IMR-90 (cell line): ENCODE measurements at regions not wholly inside any gene's neighbourhood (a gene's known extent, or its start where the extent isn't known, plus 50 kb on each side); places are given as distances from the start of the nearest gene placed in this dataset.

ENCODE experiments used
- ATAC-seq: fragments of 200-7000 bp; cut with Tn5 transposase; 2 replicates; pipeline ENCODE4 v1.9.1; 2020; ENCODE audit warnings: low read depth, mild to moderate bottlenecking, moderate library complexity
- BruUV-seq: library from RNA; stranded (reverse); fragments of 400-500 nt; replicated peaks from 2 replicates; lab custom pipeline; 2021; lab: Mats Ljungman, UMichigan
- CTCF ChIA-PET: fragments of 300-600 bp; formaldehyde crosslinking; extraction: SDS; loops from one replicate; lab custom pipeline; 2021; ENCODE audit warnings: antibody characterized with exemption; lab: Yijun Ruan, JAX
- POLR2A ChIA-PET: fragments of 300-600 bp; sonication (Branson Sonifier 250); formaldehyde crosslinking; loops from one replicate; lab custom pipeline; 2022; ENCODE audit warnings: antibody characterized with exemption; ENCODE audit not compliant: unreplicated experiment; lab: Charles Lee
- DNase-seq: peaks from one replicate; pipeline ENCODE4 v3.0.0; 2013
- H2AFZ ChIP-seq: replicated peaks from 2 replicates; pipeline ENCODE3; 2013; ENCODE audit warnings: low read length, mild to moderate bottlenecking; ENCODE audit not compliant: poor library complexity
- H2AK5ac ChIP-seq: 2 replicates; pipeline ENCODE4 v1.6.1; 2013; ENCODE audit warnings: low read depth, low read length, inconsistent platforms
- H2AK9ac ChIP-seq: replicated peaks from 2 replicates; pipeline ENCODE3; 2013; ENCODE audit warnings: mild to moderate bottlenecking, low read depth, low read length, moderate library complexity; ENCODE audit not compliant: poor library complexity
- H2BK120ac ChIP-seq: 2 replicates; pipeline ENCODE4 v1.6.1; 2013; ENCODE audit warnings: low read depth, low read length, inconsistent platforms
- H2BK15ac ChIP-seq: 3 replicates; pipeline ENCODE4 v1.6.1; 2013; ENCODE audit warnings: low read depth, low read length, inconsistent platforms
- H2BK20ac ChIP-seq: 2 replicates; pipeline ENCODE4 v1.6.1; 2013; ENCODE audit warnings: low read depth, mild to moderate bottlenecking, inconsistent platforms, low read length, moderate library complexity
- H2BK5ac ChIP-seq: 2 replicates; pipeline ENCODE4 v1.6.1; 2013; ENCODE audit warnings: mild to moderate bottlenecking, low read depth, low read length, inconsistent platforms; ENCODE audit not compliant: poor library complexity, severe bottlenecking
- H3K14ac ChIP-seq: replicated peaks from 2 replicates; pipeline ENCODE4 v1.6.1; 2013; ENCODE audit warnings: low read depth, low read length, inconsistent platforms
- H3K18ac ChIP-seq: 2 replicates; pipeline ENCODE4 v1.6.1; 2013; ENCODE audit warnings: low read depth, low read length, control low read depth
- H3K23ac ChIP-seq: 2 replicates; pipeline ENCODE4 v1.6.1; 2013; ENCODE audit warnings: low read depth, low read length, inconsistent platforms
- H3K27ac ChIP-seq: 2 replicates; pipeline ENCODE4 v1.5.1; 2013; ENCODE audit warnings: mild to moderate bottlenecking, control low read depth, low read length; ENCODE audit not compliant: insufficient read depth
- H3K27me3 ChIP-seq: 2 replicates; pipeline ENCODE4 v1.6.1; 2013; ENCODE audit warnings: low read length; ENCODE audit not compliant: control insufficient read depth, insufficient read depth
- H3K36me3 ChIP-seq: 2 replicates; pipeline ENCODE4 v1.6.1; 2013; ENCODE audit warnings: low read length, mixed read lengths; ENCODE audit not compliant: control insufficient read depth, insufficient read depth
- H3K4ac ChIP-seq: 2 replicates; pipeline ENCODE4 v1.6.1; 2013; ENCODE audit warnings: low read depth, low read length, inconsistent platforms
- H3K4me1 ChIP-seq: 2 replicates; pipeline ENCODE4 v1.6.1; 2013; ENCODE audit warnings: low read length, mixed read lengths; ENCODE audit not compliant: control insufficient read depth, insufficient read depth
- H3K4me2 ChIP-seq: 2 replicates; pipeline ENCODE4 v1.6.1; 2013; ENCODE audit warnings: low read depth, mild to moderate bottlenecking, control low read depth, low read length, moderate library complexity
- H3K4me3 ChIP-seq: 2 replicates; pipeline ENCODE4 v1.5.1; 2013; ENCODE audit warnings: low read depth, mild to moderate bottlenecking, control low read depth, low read length, moderate library complexity; ENCODE audit not compliant: insufficient read depth
- H3K56ac ChIP-seq: 2 replicates; pipeline ENCODE4 v1.6.1; 2013; ENCODE audit warnings: low read length, inconsistent platforms; ENCODE audit not compliant: insufficient read depth; ENCODE audit errors: extremely low read depth
- H3K79me1 ChIP-seq, 2 experiments: 2 replicates each; pipeline ENCODE4 v1.6.1; 2013; ENCODE audit warnings: low read length in 2 of 2, inconsistent platforms in 1 of 2, low read depth in 1 of 2
- H3K9ac ChIP-seq: 2 replicates; pipeline ENCODE4 v1.6.1; 2013; ENCODE audit warnings: low read depth, low read length, control low read depth
- H3K9me1 ChIP-seq: 2 replicates; pipeline ENCODE4 v1.6.1; 2013; ENCODE audit warnings: low read length, inconsistent platforms; ENCODE audit not compliant: insufficient read depth
- H3K9me3 ChIP-seq: 2 replicates; pipeline ENCODE4 v1.6.1; 2013; ENCODE audit warnings: low read length; ENCODE audit not compliant: control insufficient read depth, insufficient read depth
- H4K20me1 ChIP-seq: 2 replicates; pipeline ENCODE4 v1.6.1; 2013; ENCODE audit warnings: low read length, inconsistent platforms; ENCODE audit not compliant: insufficient read depth
- H4K5ac ChIP-seq: 2 replicates; pipeline ENCODE4 v1.6.1; 2013; ENCODE audit warnings: mild to moderate bottlenecking, low read depth, low read length, control low read depth
- H4K8ac ChIP-seq, 2 experiments: 2 replicates each; pipeline ENCODE4 v1.6.1; 2013; ENCODE audit warnings: low read depth in 2 of 2, low read length in 2 of 2, control low read depth in 1 of 2, inconsistent platforms in 1 of 2
- H4K91ac ChIP-seq: 2 replicates; pipeline ENCODE4 v1.6.1; 2013; ENCODE audit warnings: low read depth, low read length, inconsistent platforms; ENCODE audit not compliant: insufficient read depth
- NFE2L2 ChIP-seq: fragments of 150-350 bp; IDR thresholded peaks from 2 replicates; pipeline ENCODE4 v1.6.1; 2016; ENCODE audit warnings: low read depth, mild to moderate bottlenecking, low read length
- SMC3 ChIP-seq: fragments of 150-350 bp; IDR thresholded peaks from 2 replicates; pipeline ENCODE4 v1.6.1; 2016; ENCODE audit warnings: low read depth, mild to moderate bottlenecking, antibody characterized with exemption, low read length, moderate library complexity
- WGBS, 2 experiments: methylation state at CpG; one replicate each; pipeline versions ENCODE4 v1.1.5 to v1.1.7; 2013; ENCODE audit warnings: missing lambda C conversion rate in 2 of 2; ENCODE audit not compliant: insufficient read length in 1 of 2; ENCODE audit errors: extremely low coverage in 2 of 2; 5-methylcytosine and 5-hydroxymethylcytosine counted together
- dilution Hi-C: fragments of 300-500 bp; cut with HindIII; formaldehyde crosslinking; loops from one replicate; pipeline ENCODE4 v1.14.3; 2018; ENCODE audit warnings: low sequenced_read_pairs; ENCODE audit not compliant: unreplicated experiment
- in situ Hi-C: fragments of 300-500 bp; cut with MboI; formaldehyde crosslinking; loops from 3 replicates; pipeline ENCODE4 v1.14.3; 2019; ENCODE audit warnings: low sequenced_read_pairs, inconsistent platforms, mixed read lengths
- intact Hi-C: fragments of 100-400 bp; cut with micrococcal nuclease; formaldehyde crosslinking; loops from 2 replicates; pipeline ENCODE4 v1.10.0; 2022

GRCh38 chr1:198933515-198934222 is 294.8 kb downstream of the PTPRC start:
- Histone ChIP-seq H3K4me2 (peak overlapping the region; percentile 90), H3K23ac (0 out of 2 replicates have a peak overlapping the region, but pooled peaks have one; percentile 48), H3K4me1 (peaks cover 8% of the 10 kb centered on the region; the same call in 1 of the 2 replicates), H3K79me1 (peaks cover 9 to 18% of the 10 kb centered on the region in 2 experiments; a peak in 3 of 4 replicates), H4K91ac (no peak overlapping the region), H3K36me3 (no peaks in the 10 kb centered on the region), H2BK20ac (no peak overlapping the region), H2BK120ac (no peak overlapping the region), H4K20me1 (peaks cover 10% of the 10 kb centered on the region; the same call in 1 of the 2 replicates), H3K27me3 (no peaks in the 10 kb centered on the region), H4K8ac (no peak overlapping the region), H3K56ac (no peak overlapping the region), H2AK5ac (no peak overlapping the region), H2BK5ac (peak overlapping the region; percentile 92), H3K4me3 (peak overlapping the region; percentile 89; the same call in 1 of the 2 replicates), H3K9ac (0 out of 2 replicates have a peak overlapping the region, but pooled peaks have one; percentile 13), H3K18ac (0 out of 2 replicates have a peak overlapping the region, but pooled peaks have one; percentile 16), H2AFZ (no peak overlapping the region), H3K4ac (peak overlapping the region; percentile 26; the same call in 1 of the 2 replicates), H2BK15ac (no peak overlapping the region), H4K5ac (no peak overlapping the region), H3K14ac (0 out of 2 replicates have a peak overlapping the region, but pooled peaks have one; percentile 47), H3K27ac (peak overlapping the region; percentile 52; the same call in 1 of the 2 replicates), H3K9me3 (no peaks in the 10 kb centered on the region), H3K9me1 (peaks cover 2% of the 10 kb centered on the region; the same call in 1 of the 2 replicates), H2AK9ac (no peak overlapping the region)
- BruUV-seq, result no TSS peak
- TF ChIP-seq NFE2L2 (no peak), SMC3 (no peak)
- ATAC-seq (no peak), DNase-seq (no peak)
- ChIA-PET CTCF (interaction anchor here (0.8 kb wide), 1 partner anchor 180 kb away, joined by 3 read pairs; no protein-coding TSS in a partner anchor), POLR2A (no interaction called here)
- in situ Hi-C loops (no loop called here), intact Hi-C loops (no loop called here), dilution Hi-C loops (no loop called here)
- WGBS, 2 experiments, result no CpG with 5 or more reads among the region's 5 CpGs
